ENCODE measurements at regions not wholly inside any gene's neighbourhood (a gene's known extent, or its start where the extent isn't known, plus 50 kb on each side); places are given as distances from the start of the nearest gene placed in this dataset.
"Not testable (repeated sequence)": the region's sequence is repeated elsewhere in the genome, so short reads cannot be mapped to it uniquely, and the experiment has no call there.

GRCh38 chr12:74152370-74152769, 385.3 kb upstream of the ATXN7L3B start:
- DNase-seq, result no peak

- DNase-seq, result no peak
Observed at GRCh38 chr12:74166096-74166495, 371.5 kb upstream of the ATXN7L3B start.

- no peak for DNase-seq
Observed at GRCh38 chr12:74169607-74170006, 368.0 kb upstream of the ATXN7L3B start.

GRCh38 chr12:74170645-74171477, 366.8 kb upstream of the ATXN7L3B start:
- no peak for DNase-seq

- no peak for DNase-seq
Observed at GRCh38 chr12:74171478-74171909, 366.1 kb upstream of the ATXN7L3B start.

- DNase-seq, result not testable (repeated sequence)
Observed at GRCh38 chr12:74174961-74175360, 362.7 kb upstream of the ATXN7L3B start.

- DNase-seq, result no peak
Observed at GRCh38 chr12:74185360-74185759, 352.3 kb upstream of the ATXN7L3B start.

GRCh38 chr12:74193191-74193590, 344.4 kb upstream of the ATXN7L3B start:
- no peak for DNase-seq

GRCh38 chr12:74204236-74204635, 333.4 kb upstream of the ATXN7L3B start:
- DNase-seq, result no peak

GRCh38 chr12:74227846-74228545, 309.6 kb upstream of the ATXN7L3B start:
- DNase-seq, result no peak

- DNase-seq, result no peak
Observed at GRCh38 chr12:74229671-74230070, 308.0 kb upstream of the ATXN7L3B start.

GRCh38 chr12:74235342-74235741, 302.3 kb upstream of the ATXN7L3B start:
- no peak for DNase-seq

- no peak for DNase-seq
Observed at GRCh38 chr12:74241341-74241740, 296.3 kb upstream of the ATXN7L3B start.

- DNase-seq, result no peak
Observed at GRCh38 chr12:74242088-74242487, 295.5 kb upstream of the ATXN7L3B start.

- no peak for DNase-seq
Observed at GRCh38 chr12:74245458-74245857, 292.2 kb upstream of the ATXN7L3B start.

GRCh38 chr12:74250891-74251290, 286.7 kb upstream of the ATXN7L3B start:
- no peak for DNase-seq

- not testable (repeated sequence) for DNase-seq
Observed at GRCh38 chr12:74253826-74254225, 283.8 kb upstream of the ATXN7L3B start.

- no peak for DNase-seq
Observed at GRCh38 chr12:74254784-74255183, 282.9 kb upstream of the ATXN7L3B start.

GRCh38 chr12:74259199-74259598, 278.4 kb upstream of the ATXN7L3B start:
- DNase-seq, result no peak

- no peak for DNase-seq
Observed at GRCh38 chr12:74264692-74265091, 272.9 kb upstream of the ATXN7L3B start.

- DNase-seq, result not testable (repeated sequence)
Observed at GRCh38 chr12:74269355-74269754, 268.3 kb upstream of the ATXN7L3B start.

- no peak for DNase-seq
Observed at GRCh38 chr12:74280156-74280655, 257.4 kb upstream of the ATXN7L3B start.

- not testable (repeated sequence) for DNase-seq
Observed at GRCh38 chr12:74281401-74282180, 256.0 kb upstream of the ATXN7L3B start.
